ENCODE measurements at regions not wholly inside any gene's neighbourhood (a gene's known extent, or its start where the extent isn't known, plus 50 kb on each side); places are given as distances from the start of the nearest gene placed in this dataset.

DNA sequence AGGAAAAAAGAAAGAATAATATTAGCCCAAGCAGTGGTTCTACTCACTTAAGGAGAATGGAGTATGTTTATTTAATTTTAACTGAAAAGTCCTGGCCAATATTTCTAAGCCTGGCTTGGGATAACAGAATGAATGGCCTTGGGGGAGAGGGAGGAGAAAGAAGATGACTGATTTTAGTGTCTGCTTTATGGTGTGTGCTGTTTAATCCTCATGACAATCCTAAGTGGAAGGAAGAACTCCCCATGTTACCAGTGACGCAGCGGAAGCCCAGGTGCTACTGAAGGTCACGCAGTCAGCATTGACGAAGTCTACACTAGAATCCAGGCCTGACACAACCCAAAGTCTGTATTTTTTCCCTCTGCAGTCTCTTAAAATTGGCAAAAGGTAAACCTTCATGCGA is 50.5 kb downstream of the PALM2AKAP2 start:
- DNase-seq = no peak

DNA sequence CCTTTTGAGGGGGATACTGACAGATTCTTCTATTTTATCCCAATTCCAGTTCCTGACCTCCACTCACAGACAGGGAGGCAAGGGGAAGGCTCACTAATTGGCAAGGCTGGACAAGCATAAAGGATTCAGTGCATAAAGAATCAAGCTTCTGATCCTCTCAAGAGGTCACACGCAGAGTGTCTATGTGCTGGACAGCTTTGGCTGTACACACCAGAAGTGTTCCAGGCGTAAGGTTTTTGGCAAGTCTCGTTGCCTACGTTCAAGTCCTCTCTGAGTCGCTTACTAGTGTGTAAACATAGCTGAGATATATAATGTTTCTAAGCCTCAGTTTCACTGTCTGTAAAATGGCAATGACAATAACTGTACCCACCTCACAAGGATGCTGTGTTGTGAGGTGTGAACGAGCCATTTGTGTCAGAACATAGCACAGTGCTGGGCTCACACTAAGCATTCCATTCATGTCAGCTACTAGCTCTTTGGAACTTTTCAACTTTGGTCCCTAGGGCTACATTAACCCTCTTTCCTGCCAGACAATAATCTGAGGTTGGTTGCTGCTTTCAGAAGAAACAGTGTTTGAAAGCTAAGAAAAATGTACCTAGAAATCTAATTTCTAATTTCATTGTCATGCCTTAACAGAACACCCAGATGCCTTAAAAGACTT is 52.1 kb downstream of the PALM2AKAP2 start:
- no peak for DNase-seq

DNA sequence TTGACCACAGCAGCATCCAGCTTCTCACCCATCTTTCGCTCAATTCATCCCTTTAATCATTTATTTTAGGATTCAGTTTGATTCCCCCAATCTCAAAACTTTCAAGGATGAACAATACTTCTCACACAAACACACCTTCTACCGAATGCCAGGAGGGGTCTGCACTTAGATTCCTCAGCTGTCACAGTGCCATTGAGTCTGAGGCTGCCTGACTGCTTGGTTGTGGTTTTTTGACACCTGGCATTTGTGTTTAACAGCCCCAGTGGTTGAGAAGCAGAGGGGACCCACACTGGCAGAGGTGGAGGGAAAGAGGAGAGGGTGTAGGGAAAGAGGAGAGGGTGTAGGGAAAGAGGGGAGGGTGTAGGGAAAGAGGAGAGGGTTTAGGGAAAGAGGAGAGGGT is 54.9 kb downstream of the PALM2AKAP2 start:
- no peak for DNase-seq

DNA sequence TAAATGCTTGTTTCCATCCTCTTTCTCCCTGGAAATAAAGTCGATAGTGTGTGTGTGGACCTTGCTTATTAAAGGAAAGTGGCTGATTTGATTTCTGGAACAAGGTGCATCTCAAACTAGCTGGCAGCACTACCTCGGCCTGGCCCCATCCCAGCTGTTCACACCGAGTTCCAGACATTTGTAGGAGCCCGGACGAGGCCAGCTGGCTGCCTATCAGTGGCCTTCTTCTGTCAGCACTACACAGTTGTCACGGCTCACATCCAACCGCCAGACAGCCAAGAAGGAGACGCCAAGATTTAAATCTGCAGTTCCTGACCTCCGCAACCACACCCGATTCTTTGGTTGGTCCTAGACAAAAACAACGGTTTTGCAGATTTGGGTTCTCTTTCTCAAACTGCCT is 63.6 kb downstream of the PALM2AKAP2 start:
- peak; percentile 67 for DNase-seq

DNA sequence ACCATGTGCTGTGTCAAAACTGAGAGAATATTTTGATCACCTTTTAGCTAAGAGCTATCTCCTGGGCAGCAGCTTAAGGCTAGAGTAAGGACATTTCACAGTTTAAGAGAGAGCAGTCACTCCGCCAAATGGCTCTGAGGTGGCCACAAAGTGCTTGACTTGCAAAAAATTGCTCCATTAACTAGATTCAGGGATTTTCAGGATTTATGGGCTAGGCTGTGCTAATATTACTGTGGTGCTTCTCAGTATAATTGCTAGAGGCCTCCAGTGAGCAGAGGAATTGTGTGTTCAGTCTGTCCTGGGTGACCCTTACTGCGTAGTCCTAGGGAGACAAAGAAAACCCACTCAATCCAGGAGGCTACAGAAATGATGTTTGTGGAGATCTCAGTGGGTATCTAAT is 65.2 kb downstream of the PALM2AKAP2 start:
- DNase-seq = no peak

DNA sequence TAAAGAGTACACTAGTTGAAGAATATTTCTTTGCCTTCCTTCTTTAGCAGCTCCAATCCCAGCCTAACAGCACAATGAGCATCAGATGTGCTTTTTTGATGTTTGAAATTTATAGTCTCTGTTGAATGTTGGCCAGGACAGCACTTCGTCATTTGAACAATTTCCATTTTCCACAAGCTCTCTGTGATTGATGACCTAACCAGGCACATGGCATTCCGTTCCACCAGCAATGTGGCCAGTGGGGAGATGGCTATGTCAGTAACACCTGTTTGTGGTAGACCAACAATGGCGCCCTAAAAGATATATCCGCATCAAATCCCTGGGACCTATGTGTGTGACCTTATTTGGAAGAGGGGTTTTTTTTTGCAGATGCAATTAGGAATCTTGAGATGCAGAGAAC is 66.8 kb downstream of the PALM2AKAP2 start:
- peak; percentile 2 for DNase-seq

DNA sequence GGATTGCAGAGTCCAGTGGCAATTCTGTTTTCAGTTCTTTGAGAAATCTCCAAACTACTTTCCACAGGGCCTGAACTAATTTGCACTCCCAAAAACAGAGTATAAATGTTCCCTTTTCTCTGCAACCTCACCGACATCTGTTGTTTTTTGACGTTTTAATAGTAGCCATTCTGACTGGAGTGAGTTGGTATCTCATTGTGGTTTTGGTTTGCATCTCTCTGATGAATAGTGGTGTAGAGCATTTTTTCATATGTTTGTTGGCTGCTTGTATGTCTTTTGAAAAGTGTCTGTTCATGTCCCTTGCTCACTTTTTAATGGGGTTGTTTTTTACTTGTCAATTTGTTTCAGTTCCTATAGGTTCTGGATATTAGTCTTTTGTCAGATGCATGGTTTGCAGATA is 72.6 kb downstream of the PALM2AKAP2 start:
- no peak for DNase-seq

DNA sequence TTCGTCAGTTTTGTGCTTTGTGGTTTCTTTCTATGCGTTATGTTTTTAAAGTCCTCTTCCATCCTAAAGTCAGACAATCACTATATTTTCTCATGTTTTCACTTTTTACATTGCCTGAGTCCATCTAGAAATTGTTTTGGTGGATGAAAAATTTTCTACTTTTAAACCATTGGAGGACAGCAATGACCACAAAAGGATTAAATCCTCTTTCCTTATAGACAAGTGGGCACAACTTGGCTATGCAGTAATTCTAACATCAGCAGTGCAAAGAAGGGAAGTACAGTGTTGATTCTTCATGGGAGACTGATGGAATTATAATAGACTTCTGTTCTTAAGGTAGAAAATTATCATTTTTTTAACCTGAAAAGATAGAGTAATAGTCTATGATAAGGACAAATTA is 75.5 kb downstream of the PALM2AKAP2 start:
- no peak for DNase-seq

DNA sequence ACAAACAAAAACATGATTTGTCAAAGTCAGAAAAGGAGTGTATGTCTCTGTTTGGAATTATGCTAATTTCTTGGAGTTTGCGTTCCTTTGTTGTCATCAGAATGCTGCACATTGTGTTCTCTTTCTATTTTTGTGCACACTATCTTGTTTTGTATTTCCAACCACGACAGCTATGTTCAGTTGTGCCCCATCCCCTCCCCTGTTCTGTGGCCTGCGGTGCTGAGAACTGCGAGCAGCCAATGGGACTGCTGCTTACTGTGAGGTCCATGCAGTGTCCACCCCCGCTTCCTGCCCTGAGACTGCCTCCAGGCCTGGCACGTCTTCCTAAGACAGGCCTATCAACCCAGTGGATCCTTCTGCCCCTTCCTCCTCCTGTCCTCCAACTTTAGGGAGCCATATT is 76.8 kb downstream of the PALM2AKAP2 start:
- no peak for DNase-seq

DNA sequence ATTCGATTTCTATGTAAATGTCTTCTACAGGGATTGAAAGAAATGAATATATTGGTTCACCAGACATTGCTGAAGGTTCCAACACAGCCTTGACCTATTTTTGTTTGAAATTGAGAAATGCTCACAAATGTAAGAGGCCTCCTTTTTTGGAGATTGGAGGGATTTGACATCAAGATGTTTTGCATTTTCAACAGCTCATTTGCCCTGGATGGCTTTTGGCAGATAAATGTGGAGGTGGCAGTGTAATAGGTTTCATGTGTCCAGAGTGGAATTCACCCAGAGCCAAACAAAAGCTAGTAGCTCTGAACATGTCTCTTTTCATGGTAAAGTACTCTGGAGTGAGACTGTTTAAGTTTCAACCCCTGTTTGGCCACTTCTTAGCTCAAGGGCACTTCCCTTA is 77.3 kb downstream of the PALM2AKAP2 start:
- peak; percentile 1 for DNase-seq

DNA sequence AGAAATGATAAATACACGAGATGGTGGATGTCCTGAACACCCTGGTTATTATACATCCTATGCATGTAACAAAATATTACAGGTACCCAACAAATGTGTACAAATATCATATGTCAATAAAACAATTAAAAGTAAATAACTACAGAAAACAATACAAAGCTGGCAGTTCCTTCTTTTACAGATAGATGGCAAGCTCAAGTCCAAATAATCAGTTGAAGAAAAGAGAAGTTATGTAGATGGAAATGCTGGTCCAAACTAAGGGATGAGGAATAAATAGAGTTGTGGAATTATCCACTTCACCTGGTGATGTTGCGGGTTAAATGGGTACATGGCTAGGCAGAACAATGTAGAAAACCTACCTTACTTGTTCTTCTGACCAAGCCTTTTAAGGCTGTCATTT is 79.4 kb downstream of the PALM2AKAP2 start:
- no peak for DNase-seq

DNA sequence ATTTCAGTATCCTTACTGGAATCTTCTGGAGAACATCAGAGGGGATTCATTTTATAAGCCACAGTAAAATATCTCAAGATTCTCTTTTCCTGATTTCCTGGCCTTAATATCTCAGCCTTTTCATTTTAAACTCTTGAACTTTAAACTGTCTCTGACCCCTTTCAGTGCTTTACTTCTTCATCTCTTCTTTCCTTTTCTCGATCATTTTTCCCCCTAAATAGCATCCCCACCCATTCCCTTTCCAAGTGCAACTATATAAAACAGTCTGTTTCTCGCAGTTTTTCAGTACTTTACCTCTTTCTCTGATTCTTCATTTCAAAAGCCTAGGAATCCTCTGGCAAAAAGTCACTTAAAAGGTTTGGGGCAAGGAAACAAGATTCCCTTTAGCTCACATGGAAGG is 80.5 kb downstream of the PALM2AKAP2 start:
- no peak for DNase-seq

DNA sequence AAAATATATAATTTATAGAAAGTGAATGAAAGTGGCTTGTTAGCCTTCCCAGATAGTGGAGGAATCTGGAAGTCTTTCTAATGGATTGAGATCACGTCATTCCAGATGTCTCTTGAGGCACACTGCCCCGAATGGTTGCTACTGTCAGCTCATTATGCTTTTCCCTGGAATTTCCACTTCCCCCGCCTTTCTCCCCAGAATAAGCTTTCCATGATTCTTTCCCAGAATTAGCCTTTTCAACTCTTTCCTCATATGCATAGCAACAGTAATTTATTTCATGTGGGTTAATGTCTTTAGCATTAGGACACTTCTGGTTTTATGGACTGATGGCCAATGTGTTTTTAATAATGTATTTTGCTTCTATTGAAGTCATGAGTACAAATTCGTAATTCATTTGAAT is 81.5 kb downstream of the PALM2AKAP2 start:
- DNase-seq = no peak

DNA sequence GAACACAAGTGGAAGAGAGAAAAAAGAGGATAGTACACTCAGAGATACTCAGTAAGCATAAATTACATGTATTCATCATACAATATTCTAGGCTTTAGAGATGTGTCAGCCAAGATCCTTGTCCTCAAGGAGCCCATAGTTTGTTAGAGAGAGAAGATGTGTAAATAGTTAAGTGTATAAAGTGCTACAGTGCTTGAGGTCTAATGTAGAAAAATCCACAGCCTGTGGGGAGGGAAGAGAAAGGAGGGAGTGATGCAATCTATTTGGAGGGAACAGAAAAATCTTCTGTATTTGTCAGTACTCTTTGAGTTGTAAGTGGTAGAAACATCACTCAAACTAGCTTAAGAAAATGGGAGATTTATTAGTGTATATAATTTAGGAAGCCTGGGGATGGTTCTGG is 81.9 kb downstream of the PALM2AKAP2 start:
- no peak for DNase-seq

DNA sequence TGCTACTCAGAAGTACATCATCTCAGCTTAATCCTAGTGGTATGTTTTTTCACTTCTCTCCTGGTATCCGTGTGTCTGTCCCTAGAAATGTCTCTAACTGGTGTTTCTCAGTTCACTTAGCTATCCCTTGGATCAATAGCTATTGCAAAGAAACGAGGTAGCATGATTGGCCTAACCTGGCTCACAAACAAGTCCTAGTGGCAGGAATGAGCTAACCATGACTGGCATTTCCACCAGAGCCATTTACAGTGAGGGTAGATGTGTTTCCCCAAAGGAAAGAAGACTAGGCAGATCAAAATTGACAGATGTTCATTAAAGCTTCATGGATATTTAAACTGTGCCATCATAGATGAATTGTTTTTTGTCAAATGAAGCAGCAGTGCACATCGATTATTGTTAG is 82.5 kb downstream of the PALM2AKAP2 start:
- DNase-seq = no peak

DNA sequence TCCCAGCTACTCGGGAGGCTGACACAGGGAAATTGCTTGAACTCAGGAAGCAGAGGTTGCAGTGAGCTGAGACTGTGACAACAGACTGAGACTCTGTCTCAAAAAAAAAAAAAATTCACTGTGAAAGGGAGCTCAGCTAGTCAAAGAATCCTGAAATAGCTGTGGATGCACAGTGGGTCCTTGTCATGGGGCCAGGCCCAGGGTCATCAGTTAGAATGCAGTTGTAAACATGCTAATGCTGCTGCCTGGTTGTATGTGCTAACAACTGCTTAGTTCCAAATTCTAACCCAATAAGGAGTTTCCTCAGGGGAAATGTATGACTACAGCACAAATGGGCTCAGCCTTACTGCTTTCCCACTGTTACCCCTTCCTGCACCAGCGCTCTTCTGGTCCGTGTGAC is 84.0 kb downstream of the PALM2AKAP2 start:
- DNase-seq = no peak

DNA sequence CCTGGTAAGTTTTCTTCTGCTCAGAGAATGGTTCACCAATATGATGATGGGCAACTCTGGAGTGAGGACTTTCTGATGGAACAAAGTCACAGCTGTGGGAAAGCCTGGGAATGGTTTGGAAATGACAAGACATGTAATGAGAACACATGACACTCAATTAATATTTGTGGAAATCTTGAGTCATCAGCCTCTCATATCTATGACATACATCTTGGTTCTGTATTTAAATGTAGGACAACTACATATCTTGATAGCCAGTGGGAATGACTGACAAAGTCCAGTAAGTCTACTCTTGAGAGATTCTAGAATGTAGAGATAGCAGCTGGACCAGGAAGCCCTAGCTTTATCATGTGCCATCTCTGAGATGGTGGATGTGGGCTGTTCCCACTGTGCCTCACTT is 85.5 kb downstream of the PALM2AKAP2 start:
- no peak for DNase-seq

DNA sequence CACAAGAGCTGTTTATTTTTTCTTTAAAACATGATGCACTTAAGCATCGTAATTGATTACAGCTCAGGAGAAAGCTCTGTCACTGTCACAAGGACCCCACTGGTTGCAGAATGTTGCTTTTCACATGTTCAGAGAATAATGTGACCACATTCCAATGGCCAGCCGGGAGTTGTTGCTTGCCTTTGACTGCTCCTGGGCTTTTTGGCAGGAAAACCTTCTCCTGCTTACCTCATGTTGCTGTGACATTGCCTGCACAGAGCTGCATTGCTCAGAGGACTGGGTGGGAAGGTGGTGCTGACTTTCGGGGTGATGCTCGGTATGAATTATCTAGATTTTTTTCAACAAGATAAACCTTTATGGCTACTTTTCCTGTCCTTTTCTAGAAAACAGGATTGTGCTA is 88.2 kb downstream of the PALM2AKAP2 start:
- DNase-seq = no peak

DNA sequence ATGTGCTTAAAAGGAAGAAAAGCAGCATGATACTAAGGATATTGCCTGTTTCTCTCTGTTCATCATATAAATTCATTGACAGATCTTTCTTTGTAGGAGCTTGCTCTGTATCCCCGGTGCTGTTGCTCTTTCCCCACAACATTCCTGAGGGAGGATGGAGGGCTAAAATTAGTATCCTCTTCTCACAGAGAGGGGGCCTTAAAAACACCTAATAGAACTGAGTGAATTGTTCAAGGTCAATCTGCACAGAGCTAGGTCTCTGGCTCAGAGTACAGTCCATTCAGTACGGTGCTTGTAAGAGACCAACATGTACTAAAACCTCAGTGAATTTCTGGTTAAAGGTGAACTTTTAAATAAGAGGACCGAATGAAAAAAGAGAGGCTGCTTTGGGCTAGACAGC is 88.7 kb downstream of the PALM2AKAP2 start:
- DNase-seq = no peak

DNA sequence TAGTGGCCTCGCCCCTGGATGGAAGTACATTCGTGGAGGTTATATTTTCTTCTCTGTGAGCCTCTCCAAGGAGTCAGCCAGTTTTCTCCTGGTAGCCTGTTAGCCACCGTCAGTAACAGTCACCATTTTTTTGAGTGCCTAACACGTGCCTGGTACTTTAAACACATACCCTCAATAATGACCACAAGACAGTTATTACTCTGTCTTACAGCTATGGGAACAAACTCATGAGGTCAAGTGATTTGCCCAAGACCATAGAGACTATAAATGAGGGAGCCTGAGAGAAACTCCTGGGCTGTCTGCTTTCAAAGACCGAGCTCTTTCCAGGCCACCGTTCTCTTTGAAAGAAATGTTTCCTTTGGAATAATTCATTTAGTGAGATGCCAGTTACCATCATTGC is 90.4 kb downstream of the PALM2AKAP2 start:
- DNase-seq = no peak

DNA sequence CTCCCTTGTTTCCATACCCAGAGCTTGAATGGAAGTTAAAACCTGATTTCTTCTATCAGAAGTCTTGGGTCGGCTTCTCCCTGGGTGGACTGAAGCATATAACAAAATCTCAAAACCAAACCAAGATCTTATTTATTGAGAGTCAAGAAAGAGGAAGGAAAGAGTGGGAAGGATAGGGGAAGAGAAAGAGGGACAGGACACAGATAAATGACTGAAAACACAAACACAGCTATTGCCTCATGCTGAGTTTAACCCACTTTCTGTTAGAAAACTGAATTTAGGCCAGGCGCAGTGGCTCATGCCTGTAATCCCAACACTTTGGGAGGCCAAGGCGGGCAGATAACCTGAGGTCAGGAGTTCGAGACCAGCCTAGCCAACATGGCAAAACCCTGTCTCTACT is 92.9 kb downstream of the PALM2AKAP2 start:
- DNase-seq = no peak

DNA sequence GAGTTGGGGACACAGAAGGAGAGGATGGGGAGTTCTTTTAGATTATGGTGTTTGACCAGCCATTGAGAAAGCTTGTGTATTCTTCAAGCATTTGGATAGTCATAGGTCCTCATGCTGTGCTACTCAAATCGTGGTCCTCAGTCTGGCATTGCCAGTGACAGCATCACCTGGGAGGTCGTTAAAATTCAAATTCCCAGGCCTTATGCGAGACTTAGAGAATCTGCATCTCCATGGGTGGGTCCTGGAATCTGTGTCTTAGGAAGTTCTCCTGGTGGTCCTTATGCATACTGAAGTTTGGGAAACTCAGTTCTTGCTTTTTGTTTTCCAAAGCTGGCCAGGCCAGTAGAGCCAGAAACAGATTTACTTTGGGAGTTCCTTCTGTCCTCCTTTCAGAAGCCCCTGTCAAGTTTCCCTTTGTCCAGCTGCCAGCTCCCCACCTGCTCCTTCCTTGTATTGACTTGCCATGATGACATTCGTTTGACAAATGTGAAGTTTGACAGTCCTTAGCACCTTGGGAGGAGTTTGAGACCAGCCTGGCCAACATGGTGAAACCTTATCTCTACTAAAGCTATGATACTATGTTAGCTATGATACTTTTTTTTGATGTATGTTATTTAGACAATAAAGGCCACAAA is 95.6 kb downstream of the PALM2AKAP2 start:
- no peak for DNase-seq

DNA sequence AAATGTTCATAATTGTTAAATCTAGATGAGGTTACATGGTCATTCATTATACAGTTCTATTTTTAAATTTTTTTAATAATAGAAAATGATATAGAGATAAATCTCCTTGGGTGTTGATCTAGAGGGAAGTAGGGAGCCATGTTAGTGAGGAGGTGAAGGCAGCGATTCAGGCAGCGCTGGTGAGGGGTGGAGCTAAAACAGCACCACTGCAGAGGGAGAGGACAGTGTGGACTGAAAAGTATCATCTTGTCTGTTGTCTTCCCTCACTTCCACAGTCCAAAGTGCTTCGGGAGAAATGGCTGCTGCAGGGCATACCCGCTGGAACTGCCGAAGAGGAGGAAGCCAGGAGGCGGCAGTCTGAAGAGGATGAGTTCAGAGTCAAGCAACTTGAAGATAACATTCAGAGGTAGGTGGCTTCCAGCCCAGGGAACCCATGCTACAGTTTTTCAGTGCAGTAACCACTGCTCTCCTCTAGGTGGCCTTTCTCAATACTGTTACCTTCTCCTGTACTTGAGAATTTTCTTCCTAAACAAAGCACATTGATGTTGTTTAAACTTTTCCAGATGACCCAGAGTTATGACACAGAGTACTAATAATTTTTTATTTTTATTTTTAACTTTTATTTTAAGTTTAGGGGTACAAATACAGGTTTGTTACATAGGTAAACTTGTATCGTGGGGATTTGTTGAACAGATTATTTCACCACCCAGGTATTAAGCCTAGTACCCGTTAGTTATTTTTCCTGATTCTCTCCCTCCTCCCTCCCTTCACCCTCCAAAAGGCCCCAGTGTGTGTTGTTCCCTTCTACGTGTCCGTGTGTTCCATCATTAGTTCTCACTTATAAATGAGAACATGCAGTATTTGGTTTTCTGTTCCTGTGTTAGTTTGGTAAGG is 100.5 kb downstream of the PALM2AKAP2 start:
- DNase-seq = no peak

DNA sequence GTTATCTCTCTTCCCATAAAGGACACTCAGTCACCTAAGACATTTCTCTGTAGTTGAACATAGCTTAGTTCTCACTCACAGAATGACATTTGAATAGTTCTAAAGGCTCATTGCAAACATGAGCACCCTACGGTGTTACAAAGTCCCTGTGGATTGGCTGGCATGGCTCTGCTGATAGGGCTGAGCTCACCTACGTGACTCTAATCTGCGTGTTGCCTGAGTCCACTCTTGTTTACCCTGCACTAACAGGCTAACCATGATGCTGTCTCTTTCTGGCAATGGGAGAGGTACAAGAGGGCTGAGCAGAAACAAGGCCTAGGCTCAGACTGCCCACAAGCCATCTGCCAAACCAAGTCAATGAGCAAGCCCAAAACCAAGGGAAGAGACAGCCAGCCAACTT is 103.6 kb downstream of the PALM2AKAP2 start:
- DNase-seq = no peak

Data from NCI-H446 treated with DMSO at 0.1 percent for 48 hours (cell line).